ENCODE measurements at regions not wholly inside any gene's neighbourhood (a gene's known extent, or its start where the extent isn't known, plus 50 kb on each side); places are given as distances from the start of the nearest gene placed in this dataset.

GRCh38 chr10:93222211-93222754, 148.6 kb downstream of the CYP26A1 start:
- TF ChIP-seq CTCF (IDR thresholded peaks at IDR 0.05; ENCODE audit: low read length) (no peak), EZH2 (IDR thresholded peaks at IDR 0.05; ENCODE audit: borderline replicate concordance, low read length) (no peak)

All from OCI-LY1 (cell line).